Common myeloid progenitor, CD34-positive (primary cell): ENCODE measurements at regions not wholly inside any gene's neighbourhood (a gene's known extent, or its start where the extent isn't known, plus 50 kb on each side); places are given as distances from the start of the nearest gene placed in this dataset.

Experiments
- CTCF ChIA-PET: fragments of 350-600 bp; sonication (Branson Sonifier 250); formaldehyde crosslinking; loops from one replicate; lab custom pipeline; 2021; ENCODE audit warnings: antibody characterized with exemption; lab: Charles Lee
- POLR2A ChIA-PET: fragments of 350-600 bp; sonication (Branson Sonifier 250); formaldehyde crosslinking; loops from one replicate; lab custom pipeline; 2021; ENCODE audit warnings: antibody characterized with exemption; lab: Charles Lee
- DNase-seq, 3 donors: peaks; one replicate each; pipeline versions ENCODE4 v3.0.0 to v3.0.0-alpha.2; 2013
- H3K27ac ChIP-seq, 2 experiments: 1 replicate in 1 of 2; 2 replicates in 1 of 2; pipeline ENCODE4 v1.7.0; 2013; ENCODE audit warnings: inconsistent platforms in 2 of 2, low read length in 2 of 2, mild to moderate bottlenecking in 2 of 2, low read depth in 1 of 2, moderate library complexity in 1 of 2; ENCODE audit not compliant: severe bottlenecking in 2 of 2, insufficient read depth in 1 of 2, poor library complexity in 1 of 2
- H3K27me3 ChIP-seq, 5 experiments: replicated peaks in 2 of 5; 1 replicate in 3 of 5; 2 replicates in 2 of 5; pipeline versions ENCODE4 v1.6.1 to v1.7.0; 2013; ENCODE audit warnings: low read length in 4 of 5, mild to moderate bottlenecking in 2 of 5, moderate library complexity in 2 of 5, inconsistent platforms in 1 of 5; ENCODE audit not compliant: insufficient read depth in 5 of 5, control insufficient read depth in 4 of 5
- H3K36me3 ChIP-seq, 4 experiments: 1 replicate in 2 of 4; 2 replicates in 2 of 4; pipeline versions ENCODE4 v1.6.1 to v1.7.0; 2013; ENCODE audit warnings: low read length in 3 of 4, control low read depth in 1 of 4, mild to moderate bottlenecking in 1 of 4; ENCODE audit not compliant: control insufficient read depth in 4 of 4, insufficient read depth in 4 of 4
- H3K4me1 ChIP-seq, 4 experiments: 1 replicate in 3 of 4; 2 replicates in 1 of 4; pipeline versions ENCODE4 v1.6.1 to v1.7.1; 2013; ENCODE audit warnings: low read length in 3 of 4, mild to moderate bottlenecking in 3 of 4, control low read depth in 1 of 4, inconsistent platforms in 1 of 4, moderate library complexity in 1 of 4; ENCODE audit not compliant: control insufficient read depth in 4 of 4, insufficient read depth in 4 of 4; ENCODE audit errors: control extremely low read depth in 1 of 4
- H3K4me3 ChIP-seq, 7 experiments: 1 replicate in 4 of 7; 2 replicates in 3 of 7; pipeline versions ENCODE4 v1.5.1 to v1.7.0; 2013; ENCODE audit warnings: mild to moderate bottlenecking in 7 of 7, low read length in 6 of 7, moderate library complexity in 6 of 7, inconsistent platforms in 2 of 7, low read depth in 2 of 7, control low read depth in 1 of 7; ENCODE audit not compliant: insufficient read depth in 4 of 7, control insufficient read depth in 1 of 7; ENCODE audit errors: extremely low read depth in 1 of 7
- H3K9me3 ChIP-seq, 5 experiments: 1 replicate in 4 of 5; 2 replicates in 1 of 5; pipeline versions ENCODE4 v1.6.1 to v1.7.1; 2013; ENCODE audit warnings: low read length in 4 of 5, mild to moderate bottlenecking in 2 of 5, inconsistent platforms in 1 of 5, low read depth in 1 of 5, moderate library complexity in 1 of 5; ENCODE audit not compliant: control insufficient read depth in 4 of 5, insufficient read depth in 2 of 5; ENCODE audit errors: control extremely low read depth in 1 of 5
- whole genome bisulfite sequencing: methylation state at CpG from one replicate; pipeline ENCODE4 v1.1.5; 2013; ENCODE audit not compliant: insufficient coverage; 5-methylcytosine and 5-hydroxymethylcytosine counted together

DNA sequence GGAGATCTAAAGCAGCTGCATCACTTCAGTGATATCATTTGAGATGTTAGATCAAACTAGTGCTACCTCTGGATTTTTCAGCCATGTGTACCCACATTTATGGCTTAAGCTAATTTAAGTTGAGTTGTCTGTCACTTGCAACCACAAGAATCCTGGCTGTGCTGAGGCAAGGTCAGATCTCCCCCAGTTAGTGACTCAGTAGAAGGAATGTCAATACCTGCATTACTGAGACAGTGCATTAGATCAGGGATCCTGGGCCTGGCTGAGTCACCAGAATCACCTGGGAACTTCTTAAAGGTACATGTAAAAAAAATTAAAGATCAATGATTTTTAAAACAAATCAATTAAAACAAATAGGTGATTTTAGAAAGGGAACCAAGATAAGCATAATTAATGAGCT lies 84.6 kb upstream of the GRIN2B start:
- no peak overlapping the region for H3K27ac ChIP-seq
- H3K4me1 ChIP-seq: no peaks in the 10 kb centered on the region
- no peaks in the 10 kb centered on the region for H3K9me3 ChIP-seq
- POLR2A ChIA-PET: no interaction called here
- no peaks in the 10 kb centered on the region for H3K36me3 ChIP-seq
- CTCF ChIA-PET: no interaction called here
- H3K4me3 ChIP-seq: no peak overlapping the region
- H3K27me3 ChIP-seq: peaks cover 0 to 2% (median 0%) of the 10 kb centered on the region in 5 experiments
- no peak for DNase-seq

DNA sequence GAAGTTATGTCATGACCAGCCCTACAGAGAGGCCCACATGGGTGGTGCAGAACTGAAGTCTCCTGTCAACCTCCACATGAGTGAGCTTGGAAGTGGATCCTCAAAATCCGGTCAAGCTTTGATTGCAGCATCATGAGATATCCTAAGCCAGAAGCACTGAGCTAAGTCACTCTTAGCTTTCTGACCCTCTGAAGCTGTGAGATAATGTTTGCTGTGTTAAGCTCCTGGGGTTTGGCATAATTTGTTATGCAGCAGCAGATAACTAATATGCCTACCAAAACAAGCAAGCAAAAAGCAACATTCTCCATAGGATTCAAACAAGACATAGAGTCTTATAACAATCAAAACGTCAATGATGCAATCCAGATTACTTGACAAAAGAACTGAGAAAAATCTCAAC lies 87.6 kb upstream of the GRIN2B start:
- H3K9me3 ChIP-seq: no peaks in the 10 kb centered on the region
- POLR2A ChIA-PET: no interaction called here
- peaks cover 0 to 2% (median 0%) of the 10 kb centered on the region in 5 experiments for H3K27me3 ChIP-seq
- no peak overlapping the region for H3K4me3 ChIP-seq
- CTCF ChIA-PET: no interaction called here
- H3K36me3 ChIP-seq: no peaks in the 10 kb centered on the region
- H3K27ac ChIP-seq: no peak overlapping the region
- H3K4me1 ChIP-seq: no peaks in the 10 kb centered on the region
- no peak for DNase-seq
- WGBS: 100% methylated on average over 2 of the region's 2 CpGs

DNA sequence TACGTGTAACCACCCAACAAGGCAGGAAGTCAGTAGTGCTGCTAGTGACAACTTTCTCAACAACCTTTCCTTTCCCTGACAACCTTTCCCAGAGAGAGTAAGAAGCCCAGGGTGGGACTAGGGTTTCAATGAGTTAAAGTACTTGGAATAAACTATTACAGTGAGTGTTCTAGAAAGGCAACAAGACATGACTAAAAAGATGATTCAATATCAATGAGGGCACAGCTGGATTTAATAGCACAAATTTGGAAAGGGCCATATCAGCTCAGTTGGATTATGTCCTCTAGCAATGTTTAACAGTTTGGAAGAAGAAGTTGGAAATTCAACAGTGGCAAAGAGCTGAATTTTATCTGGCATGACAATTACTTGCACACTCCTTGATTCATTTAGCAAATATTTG lies 90.4 kb upstream of the GRIN2B start:
- CTCF ChIA-PET: no interaction called here
- H3K4me3 ChIP-seq: no peak overlapping the region
- H3K27me3 ChIP-seq: peaks cover 0 to 2% (median 0%) of the 10 kb centered on the region in 5 experiments
- no peaks in the 10 kb centered on the region for H3K36me3 ChIP-seq
- H3K27ac ChIP-seq: no peak overlapping the region
- WGBS: 50% methylated on average over 1 of the region's 1 CpG
- POLR2A ChIA-PET: no interaction called here
- H3K9me3 ChIP-seq: peaks cover 0 to 5% (median under 1%) of the 10 kb centered on the region in 5 experiments
- H3K4me1 ChIP-seq: no peaks in the 10 kb centered on the region
- DNase-seq: no peak

- DNase-seq: no peak
- Histone ChIP-seq H3K4me3 (no peak overlapping the region), H3K27ac (no peak overlapping the region), H3K4me1 (no peaks in the 10 kb centered on the region), H3K9me3 (peaks cover 0 to 12% (median 4%) of the 10 kb centered on the region in 5 experiments), H3K27me3 (peaks cover 0 to 2% (median 0%) of the 10 kb centered on the region in 5 experiments), H3K36me3 (no peaks in the 10 kb centered on the region)
- POLR2A ChIA-PET: no interaction called here
- CTCF ChIA-PET: no interaction called here
- WGBS: 100% methylated on average over 1 of the region's 1 CpG
Measured at GRCh38 chr12:14072987-14073386, 91.6 kb upstream of the GRIN2B start.

DNA sequence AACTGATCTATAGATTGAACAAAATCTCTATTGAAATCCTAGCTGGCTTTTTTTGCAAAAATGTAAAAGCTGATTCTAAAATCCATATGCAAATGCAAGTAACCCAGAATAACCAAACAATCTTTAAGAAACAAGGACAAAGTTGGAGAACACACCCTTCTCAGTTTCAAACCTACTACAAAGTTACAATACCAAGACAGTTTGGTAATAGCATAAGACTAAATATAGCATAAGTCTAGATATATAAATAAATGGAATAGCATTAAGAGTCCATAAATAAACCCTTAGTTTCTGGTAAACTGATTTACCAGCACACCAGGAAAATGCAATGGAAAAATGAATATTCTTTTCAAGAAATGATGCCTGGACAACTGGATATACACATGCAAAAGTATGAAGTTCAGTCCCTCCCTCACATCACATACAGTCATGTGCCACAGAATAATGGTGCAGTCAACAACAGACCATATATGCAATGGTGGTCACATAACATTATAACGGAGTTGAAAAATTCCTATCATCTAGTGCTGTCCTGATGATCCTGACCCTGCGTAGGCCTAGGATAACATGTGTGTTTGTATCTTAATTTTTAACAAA lies 94.5 kb upstream of the GRIN2B start:
- Histone ChIP-seq H3K27ac (no peak overlapping the region), H3K27me3 (no peaks in the 10 kb centered on the region), H3K4me1 (no peaks in the 10 kb centered on the region), H3K4me3 (no peak overlapping the region), H3K9me3 (peaks cover 0 to 17% (median 4%) of the 10 kb centered on the region in 5 experiments), H3K36me3 (no peaks in the 10 kb centered on the region)
- POLR2A ChIA-PET: no interaction called here
- no peak for DNase-seq
- CTCF ChIA-PET: no interaction called here
- no CpG with 5 or more reads among the region's 2 CpGs for WGBS

- Histone ChIP-seq H3K27me3 (no peaks in the 10 kb centered on the region), H3K4me3 (no peak overlapping the region), H3K27ac (no peak overlapping the region), H3K9me3 (peaks cover 0 to 17% (median 4%) of the 10 kb centered on the region in 5 experiments), H3K4me1 (no peaks in the 10 kb centered on the region), H3K36me3 (no peaks in the 10 kb centered on the region)
- ChIA-PET POLR2A (no interaction called here), CTCF (no interaction called here)
- no peak for DNase-seq
- no CpG with 5 or more reads among the region's 1 CpG for WGBS
Measured at GRCh38 chr12:14076538-14076937, 95.1 kb upstream of the GRIN2B start.

- Histone ChIP-seq H3K27ac (no peak overlapping the region), H3K4me1 (no peaks in the 10 kb centered on the region), H3K27me3 (no peaks in the 10 kb centered on the region), H3K36me3 (no peaks in the 10 kb centered on the region), H3K4me3 (no peak overlapping the region), H3K9me3 (no peaks in the 10 kb centered on the region)
- no peak for DNase-seq
- ChIA-PET CTCF (no interaction called here), POLR2A (no interaction called here)
Measured at GRCh38 chr12:14086838-14087237, 105.4 kb upstream of the GRIN2B start.
